Muscle layer of duodenum (tissue), 2 donors: ENCODE measurements at regions not wholly inside any gene's neighbourhood (a gene's known extent, or its start where the extent isn't known, plus 50 kb on each side); places are given as distances from the start of the nearest gene placed in this dataset.

Experiments used
- H3K27ac ChIP-seq: one replicate; pipeline ENCODE4 v1.7.0; 2013; ENCODE audit warnings: mild to moderate bottlenecking, low read length
- H3K27me3 ChIP-seq: one replicate; pipeline ENCODE4 v1.7.0; 2013; ENCODE audit warnings: low read depth, mild to moderate bottlenecking, control low read depth, low read length
- H3K36me3 ChIP-seq, 2 donors: one replicate each; pipeline ENCODE4 v1.7.0; 2013; ENCODE audit warnings: low read length in 2 of 2, control low read depth in 1 of 2, mild to moderate bottlenecking in 1 of 2; ENCODE audit not compliant: insufficient read depth in 2 of 2, control insufficient read depth in 1 of 2
- H3K4me1 ChIP-seq, 2 donors: one replicate each; pipeline ENCODE4 v1.7.0; 2013; ENCODE audit warnings: low read length in 2 of 2, mild to moderate bottlenecking in 2 of 2, control low read depth in 1 of 2, moderate library complexity in 1 of 2; ENCODE audit not compliant: insufficient read depth in 2 of 2, control insufficient read depth in 1 of 2
- H3K4me3 ChIP-seq, 2 donors: one replicate each; pipeline ENCODE4 v1.7.0; 2013; ENCODE audit warnings: low read length in 2 of 2, low read depth in 1 of 2, mild to moderate bottlenecking in 1 of 2
- H3K9me3 ChIP-seq, 2 donors: one replicate each; pipeline ENCODE4 v1.7.0; 2013; ENCODE audit warnings: low read length in 2 of 2, control low read depth in 1 of 2, mild to moderate bottlenecking in 1 of 2; ENCODE audit not compliant: control insufficient read depth in 1 of 2
- donor health status: healthy.

GRCh38 chr1:227429447-227430359 lies 111.4 kb upstream of the CDC42BPA start:
- Histone ChIP-seq H3K4me3 (no peak overlapping the region), H3K27ac (no peak overlapping the region)

DNA sequence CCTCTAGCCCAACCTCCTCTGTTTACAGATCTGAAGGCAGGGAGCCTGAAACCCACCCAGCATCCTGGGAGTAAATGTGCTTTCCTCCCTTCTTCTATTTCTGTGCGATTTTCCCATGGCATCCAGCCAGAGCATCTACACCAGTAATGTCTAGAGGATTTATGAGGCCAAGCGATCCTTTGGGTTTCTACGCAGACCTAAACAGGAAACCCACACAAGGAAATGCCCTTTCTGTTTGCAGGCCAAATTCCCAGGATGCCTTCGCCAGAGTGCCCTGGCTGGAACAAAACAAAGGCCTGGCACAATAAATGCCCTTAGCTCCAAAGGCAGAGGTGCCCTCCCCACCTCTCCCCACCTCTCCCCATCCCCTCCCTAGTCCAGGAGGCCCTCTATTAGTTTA lies 110.5 kb upstream of the CDC42BPA start:
- Histone ChIP-seq H3K27me3 (no peaks in the 10 kb centered on the region), H3K36me3 (no peaks in the 10 kb centered on the region), H3K4me1 (peaks cover 6 to 10% of the 10 kb centered on the region in 2 donors), H3K4me3 (no peak overlapping the region), H3K27ac (no peak overlapping the region), H3K9me3 (no peaks in the 10 kb centered on the region)

More at GRCh38 chr1:227429447-227430359, 111.4 kb upstream of the CDC42BPA start:
- no peaks in the 10 kb centered on the region for H3K9me3 ChIP-seq
- H3K36me3 ChIP-seq, result no peaks in the 10 kb centered on the region
- no peaks in the 10 kb centered on the region for H3K27me3 ChIP-seq
- H3K4me1 ChIP-seq, result peaks cover 6 to 10% of the 10 kb centered on the region in 2 donors

DNA sequence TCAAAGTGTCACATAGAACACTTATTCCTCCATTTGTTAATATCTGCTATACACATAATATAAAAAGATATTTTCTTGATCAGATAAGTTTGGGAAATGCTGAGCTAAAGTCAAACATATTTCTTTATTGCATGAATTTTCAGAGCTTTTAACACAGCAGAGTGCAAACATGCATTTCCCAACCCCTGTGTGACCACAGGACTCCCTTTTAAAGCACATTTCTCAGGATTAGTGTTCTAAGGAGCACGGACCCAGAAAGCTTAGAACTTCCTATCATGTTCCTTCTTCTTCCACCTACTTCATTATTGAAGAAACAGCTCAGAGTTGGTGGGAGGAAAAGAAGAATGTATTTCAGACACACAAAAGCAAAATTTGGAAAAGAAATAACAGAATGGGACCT lies 109.1 kb upstream of the CDC42BPA start:
- H3K27ac ChIP-seq, result no peak overlapping the region
- H3K27me3 ChIP-seq, result no peaks in the 10 kb centered on the region
- no peaks in the 10 kb centered on the region for H3K36me3 ChIP-seq
- no peak overlapping the region for H3K4me3 ChIP-seq
- H3K4me1 ChIP-seq, result peaks cover 6 to 10% of the 10 kb centered on the region in 2 donors
- H3K9me3 ChIP-seq, result no peaks in the 10 kb centered on the region

GRCh38 chr1:227424953-227425352 lies 106.7 kb upstream of the CDC42BPA start:
- H3K36me3 ChIP-seq, result no peaks in the 10 kb centered on the region
- H3K27me3 ChIP-seq, result no peaks in the 10 kb centered on the region
- H3K9me3 ChIP-seq, result no peaks in the 10 kb centered on the region
- H3K4me1 ChIP-seq, result peaks cover 0 to 6% of the 10 kb centered on the region in 2 donors
- no peak overlapping the region for H3K27ac ChIP-seq
- no peak overlapping the region for H3K4me3 ChIP-seq

DNA sequence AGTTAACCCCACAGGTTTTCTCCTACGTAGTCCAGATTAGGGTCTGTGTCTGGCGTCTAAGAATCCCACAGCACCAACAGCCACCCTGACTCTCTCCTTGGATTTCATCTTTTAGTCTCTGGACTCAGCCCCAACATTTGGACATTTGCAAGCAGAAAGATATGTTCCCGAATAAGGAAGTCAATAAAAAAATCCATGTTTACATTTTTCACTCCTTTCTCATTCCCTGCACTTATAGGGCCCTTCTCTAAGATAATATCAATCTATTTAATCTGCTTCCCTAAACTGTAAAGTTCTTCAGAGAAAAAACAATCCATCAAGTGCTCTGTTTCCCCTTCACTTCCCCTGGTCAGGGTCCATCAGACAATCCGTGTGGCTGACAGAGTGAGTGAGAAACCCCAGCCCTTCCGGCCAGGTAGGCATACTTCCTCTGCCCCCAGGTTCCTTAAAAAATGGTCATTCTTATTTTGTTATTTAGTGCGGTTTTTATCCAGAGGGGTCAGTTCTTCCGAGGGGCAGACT lies 105.9 kb upstream of the CDC42BPA start:
- Histone ChIP-seq H3K27ac (no peak overlapping the region), H3K27me3 (no peaks in the 10 kb centered on the region), H3K4me3 (no peak overlapping the region), H3K4me1 (peaks cover 0 to 5% of the 10 kb centered on the region in 2 donors), H3K9me3 (no peaks in the 10 kb centered on the region), H3K36me3 (no peaks in the 10 kb centered on the region)

DNA sequence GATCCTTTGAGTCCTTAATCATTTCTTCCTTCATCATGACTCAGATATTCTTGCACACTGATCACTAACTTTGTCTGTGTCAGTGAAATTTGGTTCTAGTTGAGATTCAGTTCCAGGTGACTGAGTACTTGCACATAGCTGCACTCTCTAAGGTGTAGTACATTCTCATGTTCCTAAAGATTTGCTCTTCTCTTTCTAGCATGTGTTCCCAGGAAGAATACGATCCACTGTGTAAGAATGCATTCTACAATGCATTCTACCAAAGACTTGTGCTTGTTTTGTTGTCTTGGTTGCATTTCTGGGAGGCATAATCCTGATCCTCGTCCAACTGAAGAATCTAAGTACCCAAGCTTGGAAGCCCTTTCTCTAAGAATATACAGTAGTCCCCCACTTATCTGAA lies 104.3 kb upstream of the CDC42BPA start:
- no peaks in the 10 kb centered on the region for H3K9me3 ChIP-seq
- H3K27me3 ChIP-seq, result no peaks in the 10 kb centered on the region
- H3K27ac ChIP-seq, result no peak overlapping the region
- no peaks in the 10 kb centered on the region for H3K36me3 ChIP-seq
- H3K4me1 ChIP-seq, result no peaks in the 10 kb centered on the region
- H3K4me3 ChIP-seq, result no peak overlapping the region

- Histone ChIP-seq H3K36me3 (no peaks in the 10 kb centered on the region), H3K4me1 (no peaks in the 10 kb centered on the region), H3K9me3 (no peaks in the 10 kb centered on the region), H3K27me3 (no peaks in the 10 kb centered on the region), H3K4me3 (no peak overlapping the region), H3K27ac (no peak overlapping the region)
These were observed 101.9 kb upstream of the CDC42BPA start for GRCh38 chr1:227420147-227420546.

GRCh38 chr1:227417756-227418480 lies 99.6 kb upstream of the CDC42BPA start:
- Histone ChIP-seq H3K27me3 (no peaks in the 10 kb centered on the region), H3K36me3 (no peaks in the 10 kb centered on the region), H3K4me1 (no peaks in the 10 kb centered on the region), H3K9me3 (no peaks in the 10 kb centered on the region), H3K27ac (no peak overlapping the region), H3K4me3 (no peak overlapping the region)

DNA sequence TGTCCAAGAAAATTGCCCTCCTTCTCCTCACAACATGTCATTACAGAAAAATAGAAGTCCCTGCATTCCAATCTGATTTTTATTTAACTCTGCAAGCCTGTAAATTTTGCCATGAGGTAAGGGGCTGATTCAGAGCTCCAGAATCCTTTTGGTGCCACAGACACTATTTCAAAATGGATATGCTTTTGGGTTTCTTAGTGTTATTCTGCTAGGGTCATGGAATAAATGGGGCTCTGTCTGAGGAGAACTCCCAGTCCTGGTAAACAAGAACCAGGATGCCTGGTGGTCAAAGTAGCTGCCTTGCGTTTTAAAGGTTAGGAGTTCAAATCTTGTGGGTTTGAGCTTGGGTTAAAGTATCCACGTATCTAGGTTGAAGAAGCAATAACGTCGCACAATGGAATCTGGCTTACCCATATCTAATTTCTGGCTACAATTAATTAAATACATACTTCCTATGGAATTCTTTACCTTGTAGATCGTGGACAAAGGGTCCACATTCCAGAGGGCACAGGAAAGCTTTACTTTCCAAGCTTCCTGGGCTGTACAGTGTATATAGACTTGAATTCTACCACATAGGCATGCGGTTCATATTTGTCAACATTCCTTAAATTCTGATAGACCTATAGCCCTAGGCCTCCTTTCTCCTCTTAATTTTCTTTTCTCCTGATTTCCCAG lies 98.0 kb upstream of the CDC42BPA start:
- Histone ChIP-seq H3K9me3 (no peaks in the 10 kb centered on the region), H3K27ac (no peak overlapping the region), H3K4me1 (no peaks in the 10 kb centered on the region), H3K36me3 (no peaks in the 10 kb centered on the region), H3K4me3 (no peak overlapping the region), H3K27me3 (no peaks in the 10 kb centered on the region)

DNA sequence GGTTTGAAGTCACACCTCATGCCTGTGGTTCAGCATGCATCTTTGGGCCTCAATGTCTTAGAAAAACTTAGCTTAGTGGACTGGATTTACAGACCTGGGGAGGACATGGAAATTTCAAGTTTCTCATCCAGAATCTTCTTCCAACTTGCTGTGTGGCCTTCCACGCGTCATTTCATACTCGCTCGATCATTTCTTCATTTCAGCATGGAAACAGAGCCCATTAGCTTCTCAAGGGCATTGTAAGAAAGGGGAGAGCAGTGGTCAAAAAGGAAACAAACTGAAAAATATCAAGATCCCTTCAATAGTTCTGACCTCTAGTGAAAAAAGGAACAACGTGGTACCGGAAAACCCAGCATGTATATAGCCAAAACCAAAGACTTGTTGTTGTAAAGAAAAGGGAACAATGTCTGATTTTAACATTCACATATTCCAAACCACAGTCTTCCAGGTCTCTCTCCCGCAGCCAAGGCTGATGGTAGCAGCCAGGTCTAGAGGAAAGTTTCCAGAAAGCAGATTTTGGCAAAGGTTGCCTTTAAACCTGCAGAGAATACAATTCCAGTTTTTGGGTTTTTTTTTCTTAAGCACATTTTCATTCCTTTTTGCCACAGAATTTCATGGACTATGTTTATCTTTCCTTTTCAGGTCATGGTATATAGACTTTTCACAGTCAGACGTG lies 97.0 kb upstream of the CDC42BPA start:
- Histone ChIP-seq H3K4me3 (no peak overlapping the region), H3K27me3 (no peaks in the 10 kb centered on the region), H3K36me3 (no peaks in the 10 kb centered on the region), H3K4me1 (no peaks in the 10 kb centered on the region), H3K9me3 (no peaks in the 10 kb centered on the region), H3K27ac (no peak overlapping the region)
